Central memory CD8-positive, alpha-beta T cell (primary cell): ENCODE measurements at regions not wholly inside any gene's neighbourhood (a gene's known extent, or its start where the extent isn't known, plus 50 kb on each side); places are given as distances from the start of the nearest gene placed in this dataset.

Experiments used
- ATAC-seq: fragments of 150-1000 bp; cut with Tn5 transposase; replicated peaks from 2 replicates; pipeline ENCODE4 v1.10.0; 2022; ENCODE audit warnings: mild to moderate bottlenecking, moderate FRiP score, moderate number of reproducible peaks; ENCODE audit not compliant: poor library complexity, severe bottlenecking; ENCODE audit errors: extremely low read depth
- DNase-seq, 2 donors: peaks; one replicate each; pipeline ENCODE4 v3.0.0; 2021; ENCODE audit warnings: low spot score in 2 of 2
- H3K27ac Mint-ChIP-seq: one replicate; pipeline ENCODE4 v1.8.0; 2022; ENCODE audit warnings: low read depth, mild to moderate bottlenecking, moderate library complexity, mixed read lengths
- H3K27me3 Mint-ChIP-seq: one replicate; pipeline ENCODE4 v1.8.0; 2022; ENCODE audit warnings: mixed read lengths
- H3K36me3 Mint-ChIP-seq: one replicate; pipeline ENCODE4 v1.8.0; 2022; ENCODE audit warnings: mild to moderate bottlenecking, moderate library complexity, mixed read lengths; ENCODE audit not compliant: insufficient read depth
- H3K4me1 Mint-ChIP-seq: one replicate; pipeline ENCODE4 v1.8.0; 2022; ENCODE audit warnings: mixed read lengths
- H3K4me3 Mint-ChIP-seq: one replicate; pipeline ENCODE4 v1.8.0; 2022; ENCODE audit warnings: mild to moderate bottlenecking, moderate library complexity, mixed read lengths
- H3K9me3 Mint-ChIP-seq: one replicate; pipeline ENCODE4 v1.8.0; 2022; ENCODE audit warnings: mixed read lengths

- Mint-ChIP-seq H3K27ac (no peak overlapping the region), H3K4me3 (no peak overlapping the region), H3K36me3 (no peaks in the 10 kb centered on the region), H3K9me3 (peaks cover 26% of the 10 kb centered on the region), H3K27me3 (no peaks in the 10 kb centered on the region), H3K4me1 (no peaks in the 10 kb centered on the region)
- ATAC-seq, result no peak
- DNase-seq, result no peak
These were observed 719.6 kb downstream of the CCSER2 start for GRCh38 chr10:85047979-85048378.

GRCh38 chr10:85048644-85049043 lies 720.3 kb downstream of the CCSER2 start:
- Mint-ChIP-seq H3K27ac (no peak overlapping the region), H3K27me3 (no peaks in the 10 kb centered on the region), H3K9me3 (peaks cover 19% of the 10 kb centered on the region), H3K36me3 (no peaks in the 10 kb centered on the region), H3K4me3 (no peak overlapping the region), H3K4me1 (no peaks in the 10 kb centered on the region)
- no peak for DNase-seq
- no peak for ATAC-seq

DNA sequence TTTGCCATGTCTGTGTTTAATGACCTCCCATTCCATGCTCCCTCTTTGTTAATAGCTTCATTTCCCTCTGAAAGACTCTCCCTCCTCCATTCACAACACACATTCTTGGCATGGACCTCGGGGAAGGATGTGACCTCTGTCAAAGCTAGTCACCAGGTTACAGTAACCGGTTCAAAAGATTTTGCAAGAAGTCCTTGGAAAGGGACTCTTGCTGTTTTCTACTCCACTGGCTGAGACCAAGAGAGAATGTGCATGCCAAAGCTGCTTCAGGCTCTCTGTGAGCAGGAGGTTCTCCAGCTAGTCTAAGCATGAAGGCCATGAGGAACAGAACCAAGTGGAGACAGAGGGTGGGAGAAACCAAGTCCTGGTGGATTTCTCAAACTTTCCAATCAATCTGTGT lies 732.6 kb downstream of the CCSER2 start:
- no peak overlapping the region for H3K4me3 Mint-ChIP-seq
- ATAC-seq (no peak), DNase-seq (no peak)
- no peaks in the 10 kb centered on the region for H3K4me1 Mint-ChIP-seq
- no peak overlapping the region for H3K27ac Mint-ChIP-seq
- H3K36me3 Mint-ChIP-seq, result peaks cover 1% of the 10 kb centered on the region
- H3K27me3 Mint-ChIP-seq, result no peaks in the 10 kb centered on the region
- peaks cover 21% of the 10 kb centered on the region for H3K9me3 Mint-ChIP-seq

DNA sequence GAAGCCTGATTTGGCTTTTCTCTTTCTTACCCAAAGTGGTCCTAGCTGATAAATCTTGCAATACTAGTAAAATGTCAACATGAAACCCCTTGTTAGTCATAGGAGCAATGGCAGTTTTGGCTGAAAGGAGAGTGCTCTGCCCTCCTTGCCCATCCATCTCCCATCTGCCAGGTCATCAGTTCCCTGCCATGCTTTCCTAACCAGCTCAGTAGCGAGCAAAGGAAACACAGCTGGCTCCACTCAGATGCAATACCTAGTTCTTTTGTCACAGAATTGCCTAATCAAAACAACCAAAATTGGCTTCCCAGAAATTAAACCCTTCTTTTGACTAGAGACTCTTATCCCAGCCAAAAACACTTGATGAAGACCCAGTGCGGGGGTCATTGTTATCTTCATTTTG lies 733.0 kb downstream of the CCSER2 start:
- Mint-ChIP-seq H3K36me3 (peaks cover 1% of the 10 kb centered on the region), H3K4me3 (no peak overlapping the region), H3K27me3 (no peaks in the 10 kb centered on the region), H3K9me3 (peaks cover 21% of the 10 kb centered on the region), H3K27ac (no peak overlapping the region), H3K4me1 (no peaks in the 10 kb centered on the region)
- DNase-seq, result no peak
- ATAC-seq, result no peak

GRCh38 chr10:85067955-85068354 lies 739.6 kb downstream of the CCSER2 start:
- H3K36me3 Mint-ChIP-seq, result no peaks in the 10 kb centered on the region
- DNase-seq, result no peak
- no peak for ATAC-seq
- no peak overlapping the region for H3K27ac Mint-ChIP-seq
- no peaks in the 10 kb centered on the region for H3K4me1 Mint-ChIP-seq
- H3K27me3 Mint-ChIP-seq, result no peaks in the 10 kb centered on the region
- peaks cover 13% of the 10 kb centered on the region for H3K9me3 Mint-ChIP-seq
- H3K4me3 Mint-ChIP-seq, result no peak overlapping the region

DNA sequence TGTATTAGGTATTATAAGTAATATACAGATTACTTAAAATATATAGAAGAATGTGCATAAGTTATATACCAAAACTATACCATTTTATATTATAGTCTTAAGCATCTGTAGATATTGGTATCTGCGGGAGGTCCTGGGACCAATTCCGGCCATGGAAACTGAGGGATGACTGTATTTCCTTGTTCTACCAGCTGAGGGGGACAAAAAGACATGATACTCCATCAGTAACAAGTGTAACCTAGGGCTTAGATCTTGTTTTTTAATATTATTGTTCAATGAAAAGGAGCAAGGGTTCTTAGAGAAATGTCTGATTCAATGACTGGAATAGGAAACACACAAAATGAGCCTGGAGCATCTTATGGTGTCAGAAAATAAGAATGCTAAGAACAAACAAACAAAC lies 752.5 kb downstream of the CCSER2 start:
- Mint-ChIP-seq H3K4me3 (no peak overlapping the region), H3K9me3 (peaks cover 12% of the 10 kb centered on the region)

GRCh38 chr10:85098835-85099521 lies 770.6 kb downstream of the CCSER2 start:
- no peak overlapping the region for H3K4me3 Mint-ChIP-seq
- no peaks in the 10 kb centered on the region for H3K36me3 Mint-ChIP-seq

More for the DNA sequence above, 752.5 kb downstream of the CCSER2 start:
- Mint-ChIP-seq H3K27ac (no peak overlapping the region), H3K36me3 (no peaks in the 10 kb centered on the region), H3K4me1 (no peaks in the 10 kb centered on the region), H3K27me3 (no peaks in the 10 kb centered on the region)
- ATAC-seq (no peak), DNase-seq (no peak)

DNA sequence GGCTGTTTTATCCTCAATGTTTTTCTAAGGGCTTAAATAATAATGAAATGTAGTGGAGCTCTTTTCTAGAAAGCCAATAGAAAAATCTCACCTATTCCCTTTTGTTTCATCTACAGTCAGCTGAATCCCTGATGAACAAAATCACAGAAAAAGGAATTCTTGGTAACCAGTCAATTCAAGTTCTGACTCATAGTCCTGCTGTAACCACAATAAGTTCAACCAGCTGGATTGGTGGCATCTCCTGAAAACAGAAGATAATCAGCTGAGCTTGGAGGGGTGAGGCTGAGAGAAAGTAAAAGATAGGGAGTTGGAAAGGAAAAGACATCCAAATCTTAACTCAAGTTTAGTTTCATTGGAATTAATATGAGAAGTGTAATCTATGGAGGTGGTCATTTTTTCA lies 772.1 kb downstream of the CCSER2 start:
- Mint-ChIP-seq H3K4me3 (no peak overlapping the region), H3K4me1 (no peaks in the 10 kb centered on the region), H3K27me3 (no peaks in the 10 kb centered on the region), H3K9me3 (peaks cover 4% of the 10 kb centered on the region), H3K36me3 (no peaks in the 10 kb centered on the region), H3K27ac (no peak overlapping the region)
- DNase-seq, result no peak
- no peak for ATAC-seq

More at GRCh38 chr10:85098835-85099521, 770.6 kb downstream of the CCSER2 start:
- Mint-ChIP-seq H3K27ac (no peak overlapping the region), H3K27me3 (no peaks in the 10 kb centered on the region), H3K4me1 (no peaks in the 10 kb centered on the region), H3K9me3 (peaks cover 4% of the 10 kb centered on the region)
- no peak for ATAC-seq
- no peak for DNase-seq

DNA sequence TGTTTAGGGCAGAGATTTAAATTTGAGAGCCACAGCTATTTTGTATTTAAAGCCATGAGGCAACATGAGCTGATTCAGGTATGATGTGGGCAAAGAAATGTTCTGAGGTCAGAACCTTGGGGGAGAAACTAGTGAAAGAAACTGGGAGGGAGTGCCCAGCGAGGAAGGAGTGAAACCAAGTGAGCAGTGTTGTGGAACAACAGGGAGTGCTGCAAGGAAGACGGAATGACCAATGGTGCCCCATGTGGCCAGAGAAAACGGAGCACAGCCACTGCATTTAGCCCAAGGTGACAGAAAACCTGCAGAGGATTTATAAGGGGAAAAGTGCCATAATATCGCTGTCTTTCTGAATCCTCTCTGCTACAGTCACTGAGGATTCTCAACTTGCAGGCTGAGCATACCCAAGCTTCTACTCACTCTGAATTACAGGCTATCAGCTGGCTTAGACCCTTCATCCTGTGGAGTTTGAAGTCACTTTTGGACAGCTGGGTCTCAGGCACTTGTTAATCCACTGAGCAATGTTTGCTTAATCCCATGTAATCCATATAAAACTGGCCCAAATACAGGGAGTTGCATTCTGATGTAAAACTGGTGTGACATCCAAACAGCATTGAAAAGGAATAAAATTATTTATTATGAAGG lies 777.3 kb downstream of the CCSER2 start:
- no peak overlapping the region for H3K4me3 Mint-ChIP-seq
- no peaks in the 10 kb centered on the region for H3K27me3 Mint-ChIP-seq
- DNase-seq, result no peak
- H3K4me1 Mint-ChIP-seq, result no peaks in the 10 kb centered on the region
- no peaks in the 10 kb centered on the region for H3K36me3 Mint-ChIP-seq
- H3K27ac Mint-ChIP-seq, result no peak overlapping the region
- ATAC-seq, result no peak
- peaks cover 4% of the 10 kb centered on the region for H3K9me3 Mint-ChIP-seq

- Mint-ChIP-seq H3K9me3 (peaks cover 10% of the 10 kb centered on the region), H3K27ac (no peak overlapping the region), H3K4me3 (no peak overlapping the region), H3K27me3 (no peaks in the 10 kb centered on the region), H3K4me1 (no peaks in the 10 kb centered on the region), H3K36me3 (no peaks in the 10 kb centered on the region)
- DNase-seq (no peak), ATAC-seq (no peak)
These were observed 782.9 kb downstream of the CCSER2 start for GRCh38 chr10:85111271-85111670.

GRCh38 chr10:85124603-85125051 lies 796.2 kb downstream of the CCSER2 start:
- DNase-seq, result no peak
- H3K36me3 Mint-ChIP-seq, result no peaks in the 10 kb centered on the region
- H3K4me1 Mint-ChIP-seq, result no peaks in the 10 kb centered on the region
- ATAC-seq, result no peak
- no peaks in the 10 kb centered on the region for H3K27me3 Mint-ChIP-seq
- no peak overlapping the region for H3K27ac Mint-ChIP-seq
- H3K4me3 Mint-ChIP-seq, result no peak overlapping the region
- H3K9me3 Mint-ChIP-seq, result peaks cover 14% of the 10 kb centered on the region

DNA sequence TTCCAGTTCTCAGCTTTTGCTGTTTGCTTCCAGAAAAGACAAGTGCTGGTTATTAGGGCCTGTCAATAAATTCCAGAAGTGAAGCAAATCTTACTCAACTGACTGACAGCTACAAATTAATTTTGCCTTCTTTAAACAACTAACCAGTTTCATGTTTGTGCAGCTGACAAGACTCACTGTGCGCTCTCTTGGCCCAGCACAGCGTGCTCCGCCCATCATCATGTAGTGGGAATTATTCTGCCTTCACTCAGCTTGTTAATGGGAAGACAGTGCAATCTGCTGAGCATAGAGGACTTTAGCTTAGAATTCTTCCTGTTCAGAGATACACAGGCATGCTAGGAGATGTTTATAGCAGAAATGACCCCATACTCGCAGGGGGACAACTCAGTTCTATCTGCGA lies 808.9 kb downstream of the CCSER2 start:
- no peak for ATAC-seq

DNA sequence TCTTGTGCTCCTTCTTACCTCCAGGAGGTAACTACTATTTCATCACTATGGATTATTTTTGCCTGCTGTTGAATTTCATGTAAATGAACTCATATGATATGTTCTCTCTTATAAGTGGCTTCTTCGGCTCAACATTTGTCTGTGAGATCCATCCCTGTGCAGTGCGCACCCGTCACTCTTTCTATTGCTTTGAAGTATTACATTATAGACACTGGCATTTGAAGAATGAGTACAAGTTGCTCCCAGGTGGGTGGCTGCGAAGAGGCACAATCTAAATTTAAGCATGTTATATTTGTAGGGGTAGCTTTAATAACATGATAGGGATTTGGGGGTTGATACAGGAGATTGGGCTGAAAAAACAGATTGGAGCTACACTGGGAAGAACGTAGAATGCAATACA lies 809.7 kb downstream of the CCSER2 start:
- H3K4me3 Mint-ChIP-seq, result no peak overlapping the region
- no peaks in the 10 kb centered on the region for H3K27me3 Mint-ChIP-seq
- peaks cover 1% of the 10 kb centered on the region for H3K36me3 Mint-ChIP-seq
- DNase-seq (no peak), ATAC-seq (no peak)
- H3K9me3 Mint-ChIP-seq, result peaks cover 6% of the 10 kb centered on the region
- no peak overlapping the region for H3K27ac Mint-ChIP-seq
- H3K4me1 Mint-ChIP-seq, result no peaks in the 10 kb centered on the region

More for the DNA sequence above, 808.9 kb downstream of the CCSER2 start:
- Mint-ChIP-seq H3K9me3 (peaks cover 6% of the 10 kb centered on the region), H3K4me3 (no peak overlapping the region), H3K27ac (no peak overlapping the region), H3K4me1 (no peaks in the 10 kb centered on the region), H3K36me3 (peaks cover 1% of the 10 kb centered on the region), H3K27me3 (no peaks in the 10 kb centered on the region)
- no peak for DNase-seq
